ENCODE measurements at regions not wholly inside any gene's neighbourhood (a gene's known extent, or its start where the extent isn't known, plus 50 kb on each side); places are given as distances from the start of the nearest gene placed in this dataset.

DNA sequence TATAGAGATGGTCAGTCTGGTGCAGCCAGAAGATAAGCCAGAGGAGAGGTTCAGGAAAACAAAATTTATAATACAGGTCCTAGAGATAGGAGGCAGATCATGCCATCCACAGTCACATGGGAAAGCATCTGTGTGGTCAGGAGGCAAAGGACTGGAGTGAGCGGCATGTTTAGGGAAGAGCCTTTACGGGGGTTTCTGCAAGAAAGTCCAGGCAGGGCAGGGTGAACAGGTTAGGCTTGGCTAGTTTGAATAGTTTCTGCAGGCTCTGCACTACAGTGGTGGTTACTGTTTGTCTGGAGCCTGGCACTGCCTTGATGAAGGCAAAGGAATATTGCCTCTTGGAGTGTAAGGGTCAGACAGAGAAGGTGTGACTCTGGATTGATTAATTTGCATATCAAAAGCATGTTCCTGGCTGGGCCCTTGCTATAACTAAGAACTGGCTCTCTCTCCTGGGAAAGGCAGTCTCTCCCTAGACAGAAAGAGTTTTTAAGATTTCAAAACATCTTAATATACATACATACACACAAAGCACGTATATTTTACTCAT, 1034.7 kb upstream of the CHAC2 start:
- no peak for DNase-seq (ENCODE audit: low read depth)
- no peak overlapping the region for H3K4me3 ChIP-seq (ENCODE audit: low read depth, low read length)

DNA sequence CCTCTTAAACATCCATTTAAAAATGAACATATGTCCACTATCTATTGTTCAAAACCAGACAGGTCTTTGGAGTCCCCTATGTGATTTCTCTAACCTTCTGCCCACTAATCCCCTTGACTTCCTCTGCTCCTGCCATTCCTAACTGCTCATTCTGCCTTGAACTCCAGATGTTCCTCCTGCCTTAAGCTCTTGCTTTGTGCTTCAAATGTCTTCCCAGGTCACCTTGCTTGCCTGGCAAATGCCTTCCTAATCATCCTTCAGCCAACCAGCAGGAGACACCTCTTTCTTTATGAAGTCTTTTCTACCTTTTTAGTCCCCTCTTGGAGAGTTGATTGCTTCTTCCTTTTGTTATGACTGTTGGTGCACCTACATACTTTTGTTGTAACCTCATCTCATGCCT, 1043.0 kb upstream of the CHAC2 start:
- H3K4me3 ChIP-seq (ENCODE audit: low read depth, low read length), result no peak overlapping the region
- DNase-seq (ENCODE audit: low read depth), result no peak

DNA sequence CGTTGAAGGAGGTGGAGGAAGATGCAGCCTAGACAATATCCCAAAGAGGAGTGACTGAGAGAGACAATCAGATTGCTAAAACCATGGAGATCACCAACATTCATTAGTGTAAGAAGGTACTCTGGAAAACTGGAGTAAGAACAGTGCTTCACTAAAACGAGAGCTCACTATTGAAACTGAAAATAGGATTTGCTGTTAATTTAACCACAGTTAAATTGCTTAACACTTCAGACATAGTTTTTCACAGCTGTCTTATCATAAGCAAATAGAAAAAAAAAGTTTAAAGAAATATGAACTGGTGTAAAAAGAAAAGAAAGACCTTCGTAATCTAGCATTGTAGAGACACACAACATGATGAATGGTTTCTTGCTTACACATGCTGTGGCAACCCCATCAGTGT, 1049.8 kb upstream of the CHAC2 start:
- DNase-seq (ENCODE audit: low read depth), result no peak
- no peak overlapping the region for H3K4me3 ChIP-seq (ENCODE audit: low read depth, low read length)

DNA sequence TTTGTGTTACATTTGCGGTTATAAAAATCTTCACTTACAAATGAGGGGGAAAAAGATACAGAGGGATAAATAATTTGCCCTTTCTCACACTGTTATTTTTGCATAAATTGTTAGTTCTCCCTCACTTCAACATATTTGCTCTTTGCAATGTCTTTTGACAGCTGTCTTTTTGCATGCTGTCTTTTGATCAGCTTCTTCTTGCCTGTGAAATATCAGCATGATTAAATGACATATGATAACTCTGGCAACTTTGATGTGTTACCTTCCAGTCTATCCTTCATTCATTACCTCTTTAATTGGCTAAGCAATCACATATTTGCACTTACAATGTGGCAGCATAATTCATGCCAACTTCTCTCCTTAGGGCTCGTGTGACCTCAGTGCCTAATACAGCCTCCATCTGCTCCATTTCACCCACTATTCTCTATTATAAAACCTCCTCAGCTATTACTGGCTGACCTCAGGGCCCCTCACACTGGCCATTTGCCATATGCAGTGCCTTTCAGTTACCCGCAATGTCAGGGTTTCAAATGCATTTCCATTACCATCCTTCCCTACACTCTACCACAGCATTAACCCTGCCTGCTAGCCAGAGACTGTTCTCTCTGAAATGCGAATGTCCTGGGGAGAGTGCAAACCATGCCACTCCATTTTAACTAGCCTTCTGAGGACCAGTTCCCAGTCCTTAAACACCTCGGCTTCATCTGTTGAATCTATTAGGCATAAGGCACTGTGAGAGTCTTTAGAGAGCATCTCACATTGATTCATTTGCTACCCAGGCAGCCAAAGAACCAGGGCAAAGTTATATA, 1056.6 kb upstream of the CHAC2 start:
- DNase-seq (ENCODE audit: low read depth), result no peak
- no peak overlapping the region for H3K4me3 ChIP-seq (ENCODE audit: low read depth, low read length)

DNA sequence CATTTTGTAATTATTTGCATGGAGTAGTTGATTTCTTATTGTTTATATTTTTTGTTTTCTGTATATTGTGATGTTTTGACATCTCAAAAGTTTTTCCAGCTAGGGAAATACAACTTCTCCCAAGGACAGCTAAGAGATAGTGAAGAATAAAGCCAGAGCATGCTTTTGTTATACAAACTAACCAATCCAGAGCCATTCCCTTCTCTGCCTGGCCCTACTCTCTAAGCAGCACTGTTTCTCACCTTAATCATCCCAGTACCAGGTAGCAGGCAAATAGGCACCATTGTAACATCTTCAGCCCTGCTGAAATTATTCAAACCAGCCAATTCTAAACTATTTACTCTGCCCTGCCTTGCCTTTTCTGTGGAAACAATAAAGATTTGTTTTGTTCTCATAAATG, 1063.4 kb upstream of the CHAC2 start:
- no peak for DNase-seq (ENCODE audit: low read depth)
- no peak overlapping the region for H3K4me3 ChIP-seq (ENCODE audit: low read depth, low read length)

DNA sequence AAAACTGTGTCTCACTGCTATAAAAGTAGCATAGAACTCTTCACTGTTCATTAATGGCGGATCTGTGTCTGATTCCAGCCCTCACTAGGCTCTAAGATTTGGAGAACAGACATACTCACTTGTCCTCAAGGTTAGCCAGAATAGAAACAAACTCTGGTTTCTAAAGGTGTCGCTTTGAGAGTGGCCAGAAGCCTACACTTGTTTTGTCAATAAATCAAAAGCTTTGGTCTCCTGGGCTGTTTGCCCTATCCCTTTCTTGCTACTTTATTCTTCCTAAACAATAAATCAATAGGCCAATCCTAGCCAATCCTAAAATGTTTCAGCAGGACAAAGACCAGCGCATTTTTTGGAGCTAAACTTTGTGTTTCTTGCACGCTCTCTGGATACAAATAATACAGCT, 1064.6 kb upstream of the CHAC2 start:
- no peak overlapping the region for H3K4me3 ChIP-seq (ENCODE audit: low read depth, low read length)
- DNase-seq (ENCODE audit: low read depth), result no peak

DNA sequence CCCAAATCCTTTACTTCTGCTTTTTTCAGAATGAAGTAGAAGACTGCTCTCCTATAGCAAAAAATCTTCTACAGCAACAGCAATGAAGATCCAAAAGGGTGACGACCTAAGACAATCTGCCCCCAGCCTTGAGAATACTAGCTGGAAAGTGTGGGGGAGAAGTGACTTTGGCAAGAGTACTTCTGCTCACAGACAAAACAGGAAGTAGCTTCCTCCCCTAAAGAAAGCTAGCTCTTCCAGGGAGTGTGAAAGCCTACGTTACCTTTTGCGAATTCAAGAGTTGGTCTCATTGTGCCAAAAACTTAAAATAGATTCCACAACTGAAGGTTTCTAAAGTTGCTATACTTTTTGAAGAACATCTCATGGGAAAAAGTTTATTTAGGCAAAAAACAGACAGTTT, 1069.2 kb upstream of the CHAC2 start:
- H3K4me3 ChIP-seq (ENCODE audit: low read depth, low read length), result no peak overlapping the region

DNA sequence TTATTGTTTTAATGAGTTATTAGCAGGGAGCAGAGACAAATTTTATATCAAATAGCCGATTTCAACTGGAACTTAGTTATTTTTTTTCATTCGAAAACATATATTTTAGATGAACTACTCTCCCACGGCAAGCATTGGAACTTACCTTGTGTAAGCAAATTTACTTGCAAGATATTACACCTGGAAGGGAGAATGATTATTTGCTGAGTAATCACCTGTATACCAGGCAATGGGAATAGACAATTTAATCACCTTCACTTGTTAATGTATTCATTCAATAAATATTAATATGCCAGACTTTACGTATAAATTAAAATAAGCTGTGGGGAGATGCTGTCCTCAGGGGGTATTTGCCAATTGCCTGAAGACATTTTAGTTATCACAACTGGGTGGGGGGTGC, 1069.9 kb upstream of the CHAC2 start:
- DNase-seq (ENCODE audit: low read depth), result no peak
- H3K4me3 ChIP-seq (ENCODE audit: low read depth, low read length), result no peak overlapping the region

More for the DNA sequence above, 1069.2 kb upstream of the CHAC2 start:
- DNase-seq (ENCODE audit: low read depth), result no peak

DNA sequence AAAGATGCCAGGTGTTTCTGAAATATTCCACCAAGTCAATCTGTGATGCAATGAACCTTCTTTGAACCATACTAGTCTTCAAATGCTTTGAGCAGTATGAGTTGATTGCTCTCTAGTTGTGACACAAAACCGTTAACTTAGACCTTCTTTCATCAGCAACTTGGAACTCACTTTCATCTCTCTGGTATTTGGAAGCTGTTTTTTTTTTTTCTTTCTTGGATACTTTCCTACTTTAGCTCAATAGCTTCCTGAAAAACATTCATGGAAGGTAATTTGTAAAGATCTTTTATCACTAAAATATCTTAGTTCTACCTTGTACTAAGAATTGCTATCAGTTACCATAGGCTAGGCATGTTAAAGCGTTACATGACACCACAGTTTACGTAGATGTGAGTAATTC, 1071.9 kb upstream of the CHAC2 start:
- H3K4me3 ChIP-seq (ENCODE audit: low read depth, low read length), result no peak overlapping the region
- DNase-seq (ENCODE audit: low read depth), result peak; percentile 1

DNA sequence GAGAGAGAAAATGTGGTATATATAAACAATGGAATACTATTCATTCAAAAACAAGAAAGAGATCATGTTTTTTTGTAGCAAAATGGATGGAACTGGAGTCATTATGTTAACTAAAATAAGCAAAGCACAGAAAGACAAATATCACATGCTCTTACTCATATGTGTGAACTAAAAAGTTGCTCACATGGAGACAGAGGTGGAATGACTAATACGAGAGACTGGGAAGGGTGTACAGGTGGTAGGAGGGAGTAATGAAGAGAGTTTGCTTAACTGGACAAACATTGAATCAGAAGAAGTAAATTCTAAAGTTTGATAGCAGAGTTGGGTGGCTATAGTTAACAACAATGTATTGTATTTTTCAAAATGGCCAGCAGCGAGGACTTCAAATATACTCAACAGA, 1080.7 kb upstream of the CHAC2 start:
- DNase-seq (ENCODE audit: low read depth), result no peak
- H3K4me3 ChIP-seq (ENCODE audit: low read depth, low read length), result no peak overlapping the region

DNA sequence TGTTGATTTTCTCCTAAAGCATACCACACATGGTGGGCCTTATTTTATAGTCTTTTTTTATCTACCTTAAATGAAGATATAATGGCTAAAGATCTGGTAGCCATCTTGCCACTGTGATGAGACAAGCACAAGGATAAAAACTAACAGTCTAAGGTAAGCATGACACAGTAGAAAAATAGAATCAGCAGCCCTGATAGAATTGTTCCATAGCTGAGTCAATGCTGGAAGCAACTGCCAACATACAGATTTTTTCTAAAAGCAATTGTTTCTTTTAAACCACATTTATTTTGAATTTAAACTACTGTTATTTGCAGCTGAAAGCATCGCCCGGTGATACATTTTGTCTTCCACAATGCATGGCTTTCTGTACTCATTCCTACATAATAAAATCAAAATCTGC, 1091.5 kb upstream of the CHAC2 start:
- no peak overlapping the region for H3K4me3 ChIP-seq (ENCODE audit: low read depth, low read length)
- no peak for DNase-seq (ENCODE audit: low read depth)

DNA sequence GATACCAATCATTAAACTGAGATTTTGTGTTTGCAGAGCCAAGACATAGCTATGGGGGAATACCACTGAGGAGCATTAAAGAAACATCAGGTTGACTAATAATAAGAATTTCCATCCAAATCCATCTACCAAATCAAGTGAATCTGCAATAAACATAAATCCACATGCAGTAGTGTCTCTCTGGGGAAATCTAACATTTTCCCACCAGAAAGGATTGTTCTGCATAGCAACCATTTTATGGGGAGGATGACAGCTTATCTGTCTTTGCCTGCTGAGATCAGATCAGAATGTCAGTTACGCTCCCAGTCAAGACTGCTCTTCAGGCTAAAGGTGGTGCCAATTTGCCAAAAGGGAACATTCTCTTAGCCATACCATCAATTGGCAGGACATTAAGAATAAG, 1098.9 kb upstream of the CHAC2 start:
- DNase-seq (ENCODE audit: low read depth), result no peak
- H3K4me3 ChIP-seq (ENCODE audit: low read depth, low read length), result no peak overlapping the region

DNA sequence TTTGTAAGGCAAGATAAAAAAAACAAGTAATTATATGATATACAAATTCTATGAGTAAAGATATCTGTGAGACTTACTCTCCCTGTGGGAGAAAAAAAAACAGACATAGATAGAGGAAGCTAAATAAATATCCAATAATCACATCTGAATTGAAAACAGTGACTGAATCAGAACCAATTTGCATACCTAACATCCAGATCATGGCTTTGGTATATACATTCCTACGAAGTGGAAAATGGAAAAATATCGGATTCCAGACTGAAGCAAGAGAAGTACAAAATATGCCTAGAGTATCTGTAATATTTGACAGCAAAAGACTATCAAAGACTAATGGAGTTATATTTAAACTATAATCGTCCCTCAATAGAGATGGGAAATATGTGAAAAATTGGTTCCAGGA, 1108.1 kb upstream of the CHAC2 start:
- no peak for DNase-seq (ENCODE audit: low read depth)
- H3K4me3 ChIP-seq (ENCODE audit: low read depth, low read length), result no peak overlapping the region

DNA sequence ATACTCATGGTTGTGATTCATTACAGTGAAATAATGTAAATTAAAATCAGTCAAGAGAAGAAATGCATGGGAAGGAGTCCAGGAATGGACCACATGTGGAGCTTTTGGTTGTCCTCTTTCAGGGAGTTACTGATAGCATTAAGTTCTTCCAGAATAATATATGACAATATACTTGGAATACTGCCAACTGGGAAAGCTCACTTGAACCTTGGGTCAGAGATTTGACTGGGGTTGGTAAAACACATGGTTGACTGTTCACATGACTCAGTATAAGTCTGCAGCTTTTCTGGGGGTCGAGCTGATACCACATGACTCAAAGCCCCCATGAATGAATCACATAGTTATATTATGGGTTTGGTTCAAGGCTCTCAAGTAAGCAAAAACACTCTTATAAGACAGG, 1109.0 kb upstream of the CHAC2 start:
- H3K4me3 ChIP-seq (ENCODE audit: low read depth, low read length), result no peak overlapping the region
- DNase-seq (ENCODE audit: low read depth), result peak; percentile 88

DNA sequence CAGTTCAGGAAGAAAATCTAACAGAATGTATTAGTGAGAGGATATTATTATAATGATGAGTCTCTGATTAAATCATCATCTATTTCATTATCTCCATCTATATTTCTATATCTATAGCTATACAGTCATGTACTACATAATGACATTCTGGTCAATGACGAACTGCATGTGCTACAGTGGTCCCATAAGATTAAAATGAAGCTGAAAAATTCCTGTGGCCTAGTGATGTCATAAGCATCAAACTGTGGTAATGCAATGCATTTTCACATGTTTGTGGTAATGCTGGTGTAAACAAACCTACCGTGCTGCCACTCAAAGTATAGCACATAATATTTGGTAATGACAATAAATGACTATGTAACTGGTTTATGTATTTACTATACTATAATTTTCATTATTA, 1127.9 kb upstream of the CHAC2 start:
- no peak overlapping the region for H3K4me3 ChIP-seq (ENCODE audit: low read depth, low read length)
- no peak for DNase-seq (ENCODE audit: low read depth)

DNA sequence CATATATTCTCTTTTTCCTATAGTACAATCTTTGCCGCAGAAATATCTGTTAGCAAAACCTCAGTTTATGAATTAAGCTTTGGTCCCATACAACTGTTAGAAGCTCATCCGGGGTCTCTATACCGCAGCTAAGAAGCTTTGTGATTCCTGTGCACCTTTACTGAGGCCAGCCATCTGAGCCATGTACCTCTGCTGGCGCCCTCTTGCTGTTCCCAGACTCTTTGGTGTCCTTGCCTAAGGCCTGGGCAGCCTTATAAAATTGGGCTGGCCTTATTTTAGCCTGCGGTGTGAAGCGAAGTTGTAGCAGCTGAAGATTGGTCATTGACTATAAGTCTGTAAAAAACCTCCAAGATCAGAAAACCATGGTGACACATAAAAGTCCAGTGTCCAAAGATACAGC, 1135.1 kb upstream of the CHAC2 start:
- no peak for DNase-seq (ENCODE audit: low read depth)
- no peak overlapping the region for H3K4me3 ChIP-seq (ENCODE audit: low read depth, low read length)

DNA sequence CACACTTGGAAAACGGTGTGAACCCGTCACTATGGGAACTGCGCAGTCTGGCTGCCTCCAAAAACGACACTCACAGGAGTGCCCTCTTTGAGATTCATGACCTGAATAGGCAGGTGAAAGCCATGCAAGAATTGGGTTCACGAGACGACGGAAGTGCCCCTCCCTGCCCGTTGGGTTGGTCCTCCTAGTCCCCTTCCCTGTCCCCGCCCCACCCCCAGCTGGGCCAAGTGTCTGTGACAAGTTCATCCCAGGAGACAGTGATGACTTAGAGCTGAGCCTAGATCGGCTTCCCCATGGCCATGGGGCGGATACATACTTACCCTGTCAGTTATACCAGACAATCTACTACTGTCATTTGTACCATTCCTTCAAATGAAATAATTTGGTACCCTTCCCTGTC, 1137.7 kb upstream of the CHAC2 start:
- no peak overlapping the region for H3K4me3 ChIP-seq (ENCODE audit: low read depth, low read length)
- DNase-seq (ENCODE audit: low read depth), result no peak

DNA sequence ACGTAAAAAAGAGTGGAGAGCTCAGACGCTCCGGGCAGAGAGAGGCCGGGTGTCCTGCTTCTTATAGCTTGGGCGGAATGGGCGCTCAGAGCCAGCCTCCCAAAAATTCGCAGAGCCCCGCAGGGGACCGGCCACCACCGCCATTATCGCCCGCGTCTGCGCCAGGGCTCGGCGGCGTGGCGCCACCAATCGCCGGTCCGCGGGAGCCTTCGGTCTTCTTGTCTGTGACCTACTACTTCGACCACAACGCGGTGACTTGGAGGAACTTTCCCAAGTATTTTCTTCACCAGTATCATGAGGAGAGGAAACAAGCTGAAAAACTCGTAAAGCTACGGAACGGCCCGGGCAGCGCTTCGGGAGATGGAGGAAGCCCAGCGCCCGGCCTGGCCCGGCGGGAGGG, 1138.1 kb upstream of the CHAC2 start:
- no peak for DNase-seq (ENCODE audit: low read depth)
- H3K4me3 ChIP-seq (ENCODE audit: low read depth, low read length), result no peak overlapping the region

DNA sequence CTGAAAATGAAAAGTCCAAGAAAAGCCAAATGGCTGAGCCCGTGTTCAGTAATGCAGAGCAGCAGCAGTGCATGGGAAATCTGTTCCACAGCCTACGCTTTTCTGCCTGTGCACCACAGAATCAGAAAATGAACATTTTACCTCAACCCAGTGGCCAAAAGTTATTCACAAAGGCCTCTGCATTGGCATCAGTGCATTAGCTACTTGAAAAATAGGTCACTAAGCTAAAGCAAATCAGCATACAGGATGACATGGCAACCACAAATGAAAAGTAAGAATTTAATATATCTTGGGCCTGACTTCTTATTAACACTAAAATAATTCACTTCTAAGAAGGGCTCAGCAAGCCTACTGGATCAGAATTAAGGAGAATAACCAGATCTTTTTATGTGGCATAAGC, 1145.3 kb upstream of the CHAC2 start:
- no peak for DNase-seq (ENCODE audit: low read depth)
- H3K4me3 ChIP-seq (ENCODE audit: low read depth, low read length), result no peak overlapping the region

DNA sequence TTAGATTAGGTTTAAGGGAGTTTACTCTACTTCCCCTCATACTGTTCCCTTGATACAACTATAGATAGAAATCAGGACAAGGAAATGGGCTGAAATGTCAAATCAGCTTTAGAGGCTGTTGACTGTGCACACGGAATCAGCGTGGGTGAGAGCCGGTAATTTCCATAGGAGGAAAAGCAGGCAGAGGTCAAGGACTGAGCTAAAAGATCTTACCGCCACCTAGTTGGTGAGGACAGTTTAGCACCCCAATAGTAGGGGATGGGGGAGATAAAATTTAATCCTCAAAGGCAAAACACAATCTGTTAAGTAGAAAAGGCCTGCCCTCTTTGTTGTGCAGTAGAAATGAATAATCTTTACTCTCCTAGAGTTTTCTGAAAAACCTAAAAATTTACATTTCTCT, 1154.5 kb upstream of the CHAC2 start:
- DNase-seq (ENCODE audit: low read depth), result no peak

DNA sequence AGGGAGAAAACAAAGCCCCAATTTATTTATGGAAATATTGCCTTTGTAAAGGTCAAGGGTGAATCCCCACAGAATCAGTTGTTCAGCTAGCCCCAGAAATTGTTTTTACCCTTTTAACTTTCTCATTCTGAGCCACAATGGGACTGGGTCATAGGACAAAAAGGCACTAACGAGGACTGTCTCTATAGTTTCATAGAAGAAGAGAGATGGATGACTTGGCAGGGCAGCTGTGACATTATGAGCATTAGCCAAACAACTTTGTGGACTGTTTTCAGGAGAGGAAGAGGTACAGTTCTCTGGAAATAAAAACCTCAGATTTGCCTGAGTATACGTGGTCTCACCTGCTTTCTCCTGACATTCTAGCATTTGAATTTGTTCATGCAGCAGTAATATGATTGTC, 1155.8 kb upstream of the CHAC2 start:
- H3K4me3 ChIP-seq (ENCODE audit: low read depth, low read length), result no peak overlapping the region
- DNase-seq (ENCODE audit: low read depth), result no peak

More for the DNA sequence above, 1154.5 kb upstream of the CHAC2 start:
- no peak overlapping the region for H3K4me3 ChIP-seq (ENCODE audit: low read depth, low read length)

DNA sequence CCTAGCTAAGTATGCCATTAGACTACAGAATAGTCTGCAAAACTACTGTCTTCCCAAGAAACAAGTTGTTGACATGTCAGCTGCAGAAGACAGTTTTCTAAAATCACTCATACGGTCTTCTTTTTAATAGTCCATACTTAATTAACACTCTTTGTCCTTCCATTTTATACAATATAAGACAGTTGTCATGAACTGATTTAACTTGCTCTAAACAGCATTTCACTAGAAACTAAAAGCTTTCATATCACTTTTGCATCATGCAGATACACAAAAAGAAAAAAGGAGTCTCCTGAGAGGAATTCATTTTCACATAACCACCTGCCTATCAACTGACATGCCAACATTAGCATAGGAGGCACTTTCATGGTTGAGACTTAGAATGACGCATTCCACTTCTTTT, 1159.6 kb upstream of the CHAC2 start:
- no peak overlapping the region for H3K4me3 ChIP-seq (ENCODE audit: low read depth, low read length)
- no peak for DNase-seq (ENCODE audit: low read depth)
